ENCODE measurements at regions not wholly inside any gene's neighbourhood (a gene's known extent, or its start where the extent isn't known, plus 50 kb on each side); places are given as distances from the start of the nearest gene placed in this dataset.

- TF ChIP-seq EZH2phosphoT487 (IDR thresholded peaks at IDR 0.05; ENCODE audit: low read length) (no peak), EZH2 (optimal IDR thresholded peaks at IDR 0.05; ENCODE audit: low read depth, low read length) (no peak), CTCF (IDR thresholded peaks at IDR 0.05; ENCODE audit: low read length) (no peak)
- Histone ChIP-seq H3K4me2 (ENCODE audit: low read depth, low read length) (no peak overlapping the region), H3K9me2 (replicated peaks; ENCODE audit: insufficient read depth, low read length) (no peaks in the 10 kb centered on the region), H3K9ac (ENCODE audit: low read length) (no peak overlapping the region), H3K27me3 (replicated peaks; ENCODE audit: insufficient read depth, low read length) (no peaks in the 10 kb centered on the region), H3K9me3 (replicated peaks; ENCODE audit: insufficient read depth, low read length) (no peaks in the 10 kb centered on the region), H3K36me3 (replicated peaks; ENCODE audit: insufficient read depth, low read length) (no peaks in the 10 kb centered on the region), H3F3A (ENCODE audit: insufficient read depth, low read length) (no peaks in the 10 kb centered on the region), H3K27ac (ENCODE audit: low read length) (no peak overlapping the region), H3K4me1 (ENCODE audit: low read length) (no peaks in the 10 kb centered on the region), H2AFZ (ENCODE audit: low read length) (no peak overlapping the region), H3K79me2 (ENCODE audit: low read length) (no peaks in the 10 kb centered on the region), H3K4me3 (ENCODE audit: low read length) (no peak overlapping the region), H4K20me1 (ENCODE audit: insufficient read depth, low read length) (no peaks in the 10 kb centered on the region)
- DNase-seq = no peak
These were observed 433.9 kb downstream of the IRX2 start for GRCh38 chr5:2317540-2317939.

- Histone ChIP-seq H3K36me3 (replicated peaks; ENCODE audit: insufficient read depth, low read length) (no peaks in the 10 kb centered on the region), H3K79me2 (ENCODE audit: low read length) (no peaks in the 10 kb centered on the region), H2AFZ (ENCODE audit: low read length) (no peak overlapping the region), H3K27ac (ENCODE audit: low read length) (no peak overlapping the region), H3F3A (ENCODE audit: insufficient read depth, low read length) (no peaks in the 10 kb centered on the region), H3K9me2 (replicated peaks; ENCODE audit: insufficient read depth, low read length) (no peaks in the 10 kb centered on the region), H3K4me3 (ENCODE audit: low read length) (no peak overlapping the region), H3K4me1 (ENCODE audit: low read length) (no peaks in the 10 kb centered on the region), H3K27me3 (replicated peaks; ENCODE audit: insufficient read depth, low read length) (no peaks in the 10 kb centered on the region), H3K4me2 (ENCODE audit: low read depth, low read length) (no peak overlapping the region), H4K20me1 (ENCODE audit: insufficient read depth, low read length) (no peaks in the 10 kb centered on the region), H3K9ac (ENCODE audit: low read length) (no peak overlapping the region), H3K9me3 (replicated peaks; ENCODE audit: insufficient read depth, low read length) (no peaks in the 10 kb centered on the region)
- TF ChIP-seq EZH2 (optimal IDR thresholded peaks at IDR 0.05; ENCODE audit: low read depth, low read length) (no peak), CTCF (IDR thresholded peaks at IDR 0.05; ENCODE audit: low read length) (no peak), EZH2phosphoT487 (IDR thresholded peaks at IDR 0.05; ENCODE audit: low read length) (no peak)
- DNase-seq = no peak
These were observed 429.1 kb upstream of the IRX4 start for GRCh38 chr5:2311851-2312250.

GRCh38 chr5:2310946-2311345 is 428.2 kb upstream of the IRX4 start:
- Histone ChIP-seq H3K27ac (ENCODE audit: low read length) (no peak overlapping the region), H3K79me2 (ENCODE audit: low read length) (no peaks in the 10 kb centered on the region), H3K4me2 (ENCODE audit: low read depth, low read length) (no peak overlapping the region), H3F3A (ENCODE audit: insufficient read depth, low read length) (no peaks in the 10 kb centered on the region), H4K20me1 (ENCODE audit: insufficient read depth, low read length) (no peaks in the 10 kb centered on the region), H2AFZ (ENCODE audit: low read length) (no peak overlapping the region), H3K4me1 (ENCODE audit: low read length) (no peaks in the 10 kb centered on the region), H3K36me3 (replicated peaks; ENCODE audit: insufficient read depth, low read length) (no peaks in the 10 kb centered on the region), H3K9ac (ENCODE audit: low read length) (no peak overlapping the region), H3K27me3 (replicated peaks; ENCODE audit: insufficient read depth, low read length) (no peaks in the 10 kb centered on the region), H3K9me2 (replicated peaks; ENCODE audit: insufficient read depth, low read length) (no peaks in the 10 kb centered on the region), H3K4me3 (ENCODE audit: low read length) (no peak overlapping the region), H3K9me3 (replicated peaks; ENCODE audit: insufficient read depth, low read length) (no peaks in the 10 kb centered on the region)
- no peak for DNase-seq
- TF ChIP-seq CTCF (IDR thresholded peaks at IDR 0.05; ENCODE audit: low read length) (no peak), EZH2 (optimal IDR thresholded peaks at IDR 0.05; ENCODE audit: low read depth, low read length) (no peak), EZH2phosphoT487 (IDR thresholded peaks at IDR 0.05; ENCODE audit: low read length) (no peak)
